Calu3 (cell line): ENCODE measurements at regions not wholly inside any gene's neighbourhood (a gene's known extent, or its start where the extent isn't known, plus 50 kb on each side); places are given as distances from the start of the nearest gene placed in this dataset.

Experiments used
- BruUV-seq: library from RNA; stranded (reverse); fragments of 400-500 nt; replicated peaks from 2 replicates; lab custom pipeline; 2021; lab: Mats Ljungman, UMichigan
- CTCF ChIA-PET: fragments of 300-600 bp; sonication (Branson Sonifier 250); formaldehyde crosslinking; loops from one replicate; lab custom pipeline; 2022; ENCODE audit warnings: antibody characterized with exemption; lab: Charles Lee
- DNase-seq: peaks from one replicate; pipeline ENCODE4 v3.0.0; 2022
- H3K27ac Mint-ChIP-seq: one replicate; pipeline ENCODE4 v1.8.0; 2022; ENCODE audit warnings: mixed read lengths; ENCODE audit not compliant: unreplicated experiment
- H3K27me3 Mint-ChIP-seq: one replicate; pipeline ENCODE4 v1.8.0; 2022; ENCODE audit warnings: mixed read lengths; ENCODE audit not compliant: unreplicated experiment
- H3K36me3 Mint-ChIP-seq: one replicate; pipeline ENCODE4 v1.8.0; 2022; ENCODE audit warnings: mild to moderate bottlenecking, moderate library complexity, mixed read lengths; ENCODE audit not compliant: insufficient read depth, unreplicated experiment
- H3K4me1 Mint-ChIP-seq: one replicate; pipeline ENCODE4 v1.8.0; 2022; ENCODE audit warnings: mild to moderate bottlenecking, low read depth, mixed read lengths; ENCODE audit not compliant: unreplicated experiment
- H3K4me3 Mint-ChIP-seq: one replicate; pipeline ENCODE4 v1.8.0; 2022; ENCODE audit warnings: mild to moderate bottlenecking, low read depth, moderate library complexity, mixed read lengths; ENCODE audit not compliant: unreplicated experiment
- H3K9me3 Mint-ChIP-seq: one replicate; pipeline ENCODE4 v1.8.0; 2022; ENCODE audit warnings: low read depth, mixed read lengths; ENCODE audit not compliant: unreplicated experiment
- CTCF ChIP-seq: fragments of 200-600 bp; IDR thresholded peaks from one replicate; pipeline ENCODE4 v1.8.0; 2022; ENCODE audit warnings: antibody characterized with exemption; ENCODE audit not compliant: unreplicated experiment
- intact Hi-C: fragments of 100-400 bp; cut with micrococcal nuclease; formaldehyde crosslinking; loops from one replicate; pipeline ENCODE4 v1.10.0; 2022; ENCODE audit not compliant: unreplicated experiment

- H3K36me3 Mint-ChIP-seq: no peaks in the 10 kb centered on the region
- H3K4me3 Mint-ChIP-seq: no peak overlapping the region
- CTCF ChIA-PET: no interaction called here
- H3K4me1 Mint-ChIP-seq: peaks cover 27% of the 10 kb centered on the region
- no peak for TF ChIP-seq CTCF
- DNase-seq: no peak
- no peaks in the 10 kb centered on the region for H3K27me3 Mint-ChIP-seq
- BruUV-seq: no TSS peak
- intact Hi-C loops: no loop called here
- no peak overlapping the region for H3K27ac Mint-ChIP-seq
- peaks cover 2% of the 10 kb centered on the region for H3K9me3 Mint-ChIP-seq
Measured at GRCh38 chr1:199075792-199076191, 437.0 kb downstream of the PTPRC start.

GRCh38 chr1:199079994-199080393 is 441.2 kb downstream of the PTPRC start:
- H3K27me3 Mint-ChIP-seq: no peaks in the 10 kb centered on the region
- BruUV-seq: no TSS peak
- peaks cover 15% of the 10 kb centered on the region for H3K4me1 Mint-ChIP-seq
- no peaks in the 10 kb centered on the region for H3K9me3 Mint-ChIP-seq
- CTCF ChIA-PET: no interaction called here
- intact Hi-C loops: no loop called here
- DNase-seq: no peak
- H3K4me3 Mint-ChIP-seq: no peak overlapping the region
- no peak for TF ChIP-seq CTCF
- H3K36me3 Mint-ChIP-seq: no peaks in the 10 kb centered on the region
- H3K27ac Mint-ChIP-seq: no peak overlapping the region

- TF ChIP-seq CTCF: no peak
- Mint-ChIP-seq H3K4me3 (no peak overlapping the region), H3K9me3 (no peaks in the 10 kb centered on the region), H3K36me3 (no peaks in the 10 kb centered on the region), H3K27ac (no peak overlapping the region), H3K27me3 (no peaks in the 10 kb centered on the region), H3K4me1 (peaks cover 15% of the 10 kb centered on the region)
- no peak for DNase-seq
- no TSS peak for BruUV-seq
- CTCF ChIA-PET: interaction anchor here (0.6 kb wide), 1 partner anchor 12 kb away, joined by 3 read pairs; no protein-coding TSS in a partner anchor
- intact Hi-C loops: no loop called here
Measured at GRCh38 chr1:199081739-199082138, 442.9 kb downstream of the PTPRC start.

- no peaks in the 10 kb centered on the region for H3K9me3 Mint-ChIP-seq
- H3K4me3 Mint-ChIP-seq: no peak overlapping the region
- no peak for DNase-seq
- H3K4me1 Mint-ChIP-seq: peaks cover 15% of the 10 kb centered on the region
- H3K27ac Mint-ChIP-seq: no peak overlapping the region
- CTCF ChIA-PET: no interaction called here
- TF ChIP-seq CTCF: no peak
- no TSS peak for BruUV-seq
- no peaks in the 10 kb centered on the region for H3K27me3 Mint-ChIP-seq
- no peaks in the 10 kb centered on the region for H3K36me3 Mint-ChIP-seq
- intact Hi-C loops: no loop called here
Measured at GRCh38 chr1:199082778-199083389, 444.0 kb downstream of the PTPRC start.
